PC-3 (cell line): ENCODE measurements at regions not wholly inside any gene's neighbourhood (a gene's known extent, or its start where the extent isn't known, plus 50 kb on each side); places are given as distances from the start of the nearest gene placed in this dataset.

Experiments used
- ATAC-seq: fragments of 200-7000 bp; cut with Tn5 transposase; 2 replicates; pipeline ENCODE4 v1.9.1; 2020; ENCODE audit warnings: mild to moderate bottlenecking, moderate library complexity
- BruUV-seq: library from RNA; stranded (reverse); fragments of 400-500 nt; replicated peaks from 2 replicates; lab custom pipeline; 2021; lab: Mats Ljungman, UMichigan
- CTCF ChIA-PET: fragments of 300-600 bp; sonication (Branson Sonifier 250); formaldehyde crosslinking; loops from one replicate; lab custom pipeline; 2022; ENCODE audit warnings: antibody characterized with exemption; lab: Charles Lee
- POLR2A ChIA-PET: fragments of 300-600 bp; sonication (Branson Sonifier 250); formaldehyde crosslinking; loops from one replicate; lab custom pipeline; 2022; ENCODE audit warnings: antibody characterized with exemption; ENCODE audit not compliant: unreplicated experiment; lab: Charles Lee
- DNase-seq: peaks from one replicate; pipeline ENCODE4 v3.0.0-alpha.2; 2015
- H2AFZ ChIP-seq: fragments of 300-600 bp; sonication (generic); 2 replicates; pipeline ENCODE4 v1.6.0; 2016; ENCODE audit warnings: antibody characterized with exemption, low read length
- H3F3A ChIP-seq: fragments of 300-600 bp; sonication (generic); one replicate; pipeline ENCODE4 v1.6.0; 2017; ENCODE audit warnings: antibody characterized with exemption, low read length, control low read depth, mild to moderate bottlenecking; ENCODE audit not compliant: unreplicated experiment
- H3K27ac ChIP-seq: fragments of 300-600 bp; sonication (generic); 2 replicates; pipeline ENCODE4 v1.5.1; 2016; ENCODE audit warnings: mild to moderate bottlenecking, low read length
- H3K27me3 ChIP-seq: fragments of 300-600 bp; sonication (generic); 2 replicates; pipeline ENCODE4 v1.6.1; 2016; ENCODE audit warnings: low read length, mixed read lengths
- H3K36me3 ChIP-seq: fragments of 300-600 bp; sonication (generic); 2 replicates; pipeline ENCODE4 v1.6.1; 2016; ENCODE audit warnings: low read depth, mixed run types, low read length, mixed read lengths
- H3K4me1 ChIP-seq: fragments of 300-600 bp; sonication (generic); 2 replicates; pipeline ENCODE4 v1.5.1; 2016; ENCODE audit warnings: low read length; ENCODE audit not compliant: insufficient read depth
- H3K4me2 ChIP-seq: fragments of 300-600 bp; sonication (generic); 2 replicates; pipeline ENCODE4 v1.6.0; 2016; ENCODE audit warnings: low read length
- H3K4me3 ChIP-seq: fragments of 300-600 bp; sonication (generic); 2 replicates; pipeline ENCODE4 v1.5.1; 2016; ENCODE audit warnings: mild to moderate bottlenecking, low read length, mixed read lengths
- H3K79me2 ChIP-seq: fragments of 300-600 bp; sonication (generic); 2 replicates; pipeline ENCODE4 v1.6.1; 2017; ENCODE audit warnings: low read length, mixed read lengths
- H3K9ac ChIP-seq: fragments of 300-600 bp; sonication (generic); 2 replicates; pipeline ENCODE4 v1.6.0; 2016; ENCODE audit warnings: mild to moderate bottlenecking, low read length
- H3K9me2 ChIP-seq: fragments of 300-600 bp; sonication (generic); replicated peaks from 2 replicates; pipeline ENCODE4 v1.6.1; 2016; ENCODE audit warnings: mixed run types, low read length, mixed read lengths
- H3K9me3 ChIP-seq: fragments of 300-600 bp; sonication (generic); 2 replicates; pipeline ENCODE4 v1.6.1; 2016; ENCODE audit warnings: low read length, mixed read lengths
- H4K20me1 ChIP-seq: fragments of 300-600 bp; sonication (generic); 2 replicates; pipeline ENCODE4 v1.6.1; 2016; ENCODE audit warnings: low read length, mixed read lengths
- CTCF ChIP-seq: fragments of 300-600 bp; sonication (generic); conservative IDR thresholded peaks from 2 replicates; pipeline ENCODE4 v1.5.1; 2017; ENCODE audit warnings: antibody characterized with exemption, low read depth, mild to moderate bottlenecking, low read length
- EZH2 ChIP-seq: fragments of 300-600 bp; sonication (generic); IDR thresholded peaks from one replicate; pipeline ENCODE4 v1.6.1; 2017; ENCODE audit warnings: antibody characterized with exemption, mild to moderate bottlenecking, low read length; ENCODE audit not compliant: unreplicated experiment
- EZH2phosphoT487 ChIP-seq: fragments of 300-600 bp; sonication (generic); IDR thresholded peaks from 2 replicates; pipeline ENCODE4 v1.6.1; 2018; ENCODE audit warnings: mild to moderate bottlenecking, antibody characterized with exemption, low read length, borderline replicate concordance
- intact Hi-C: fragments of 100-400 bp; cut with micrococcal nuclease; formaldehyde crosslinking; loops from 2 replicates; pipeline ENCODE4 v1.9.0; 2023

GRCh38 chr13:74423434-74423833 is 289.2 kb upstream of the KLF12 start:
- POLR2A ChIA-PET, result interaction anchor here (0.6 kb wide), 1 partner anchor 1971 kb away, joined by 9 read pairs; no protein-coding TSS in a partner anchor

GRCh38 chr13:74414458-74414857 is 280.3 kb upstream of the KLF12 start:
- Histone ChIP-seq H3K27ac (no peak overlapping the region), H3K4me2 (no peak overlapping the region), H3K4me1 (no peaks in the 10 kb centered on the region), H4K20me1 (no peaks in the 10 kb centered on the region), H3K79me2 (no peaks in the 10 kb centered on the region), H3F3A (no peaks in the 10 kb centered on the region), H3K9ac (no peak overlapping the region), H3K9me2 (no peaks in the 10 kb centered on the region), H3K36me3 (no peaks in the 10 kb centered on the region), H2AFZ (no peak overlapping the region), H3K9me3 (no peaks in the 10 kb centered on the region), H3K27me3 (no peaks in the 10 kb centered on the region), H3K4me3 (no peak overlapping the region)
- no TSS peak for BruUV-seq
- POLR2A ChIA-PET, result no interaction called here
- TF ChIP-seq EZH2phosphoT487 (no peak), CTCF (no peak), EZH2 (no peak)
- no peak for ATAC-seq
- no peak for DNase-seq
- intact Hi-C loops, result no loop called here
- CTCF ChIA-PET, result no interaction called here

More at GRCh38 chr13:74423434-74423833, 289.2 kb upstream of the KLF12 start:
- Histone ChIP-seq H3K27me3 (no peaks in the 10 kb centered on the region), H3K9me2 (no peaks in the 10 kb centered on the region), H3K9ac (no peak overlapping the region), H3K27ac (no peak overlapping the region), H3K36me3 (no peaks in the 10 kb centered on the region), H3K4me2 (no peak overlapping the region), H4K20me1 (no peaks in the 10 kb centered on the region), H3F3A (no peaks in the 10 kb centered on the region), H2AFZ (no peak overlapping the region), H3K4me1 (no peaks in the 10 kb centered on the region), H3K4me3 (no peak overlapping the region), H3K9me3 (no peaks in the 10 kb centered on the region), H3K79me2 (no peaks in the 10 kb centered on the region)
- DNase-seq, result no peak
- CTCF ChIA-PET, result no interaction called here
- no TSS peak for BruUV-seq
- ATAC-seq, result no peak
- TF ChIP-seq EZH2phosphoT487, result no peak
- no peak for TF ChIP-seq EZH2
- TF ChIP-seq CTCF, result no peak
- intact Hi-C loops, result no loop called here

- Histone ChIP-seq H3K4me2 (no peak overlapping the region), H3K27me3 (no peaks in the 10 kb centered on the region), H2AFZ (no peak overlapping the region), H4K20me1 (no peaks in the 10 kb centered on the region), H3K79me2 (no peaks in the 10 kb centered on the region), H3K9me2 (no peaks in the 10 kb centered on the region), H3K4me3 (no peak overlapping the region), H3K4me1 (no peaks in the 10 kb centered on the region), H3K36me3 (no peaks in the 10 kb centered on the region), H3F3A (no peaks in the 10 kb centered on the region), H3K9ac (no peak overlapping the region), H3K9me3 (no peaks in the 10 kb centered on the region), H3K27ac (no peak overlapping the region)
- DNase-seq (no peak), ATAC-seq (no peak)
- ChIA-PET POLR2A (no interaction called here), CTCF (no interaction called here)
- intact Hi-C loops, result no loop called here
- TF ChIP-seq CTCF (no peak), EZH2phosphoT487 (no peak), EZH2 (no peak)
- no TSS peak for BruUV-seq
These were observed 279.3 kb upstream of the KLF12 start for GRCh38 chr13:74413482-74413881.
